ENCODE measurements at regions not wholly inside any gene's neighbourhood (a gene's known extent, or its start where the extent isn't known, plus 50 kb on each side); places are given as distances from the start of the nearest gene placed in this dataset.

DNA sequence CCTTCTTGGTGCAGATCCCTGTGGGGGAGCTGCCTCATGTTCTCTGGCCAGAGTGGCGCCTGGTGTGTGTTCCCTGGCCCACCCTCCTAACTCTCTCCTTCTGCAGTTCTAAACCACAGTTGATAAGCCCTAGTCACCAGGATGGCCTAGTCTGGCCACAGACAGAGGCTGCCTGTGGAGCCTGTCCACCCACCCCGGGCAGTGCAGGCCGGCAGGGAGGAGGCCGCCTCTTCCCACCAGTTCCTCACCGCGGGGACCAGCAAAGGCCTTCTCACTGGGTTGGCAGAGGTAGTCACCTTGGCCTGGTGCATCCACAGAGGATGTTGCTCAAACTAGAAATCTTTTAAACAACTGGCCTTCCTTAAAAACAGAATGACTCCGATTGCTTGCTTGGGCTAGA lies 276.4 kb upstream of the TTC14 start:
- H3K4me3 ChIP-seq (ENCODE audit: low read length): no peak overlapping the region
- DNase-seq (ENCODE audit: low read depth): no peak
- TF ChIP-seq, protein P1, sequence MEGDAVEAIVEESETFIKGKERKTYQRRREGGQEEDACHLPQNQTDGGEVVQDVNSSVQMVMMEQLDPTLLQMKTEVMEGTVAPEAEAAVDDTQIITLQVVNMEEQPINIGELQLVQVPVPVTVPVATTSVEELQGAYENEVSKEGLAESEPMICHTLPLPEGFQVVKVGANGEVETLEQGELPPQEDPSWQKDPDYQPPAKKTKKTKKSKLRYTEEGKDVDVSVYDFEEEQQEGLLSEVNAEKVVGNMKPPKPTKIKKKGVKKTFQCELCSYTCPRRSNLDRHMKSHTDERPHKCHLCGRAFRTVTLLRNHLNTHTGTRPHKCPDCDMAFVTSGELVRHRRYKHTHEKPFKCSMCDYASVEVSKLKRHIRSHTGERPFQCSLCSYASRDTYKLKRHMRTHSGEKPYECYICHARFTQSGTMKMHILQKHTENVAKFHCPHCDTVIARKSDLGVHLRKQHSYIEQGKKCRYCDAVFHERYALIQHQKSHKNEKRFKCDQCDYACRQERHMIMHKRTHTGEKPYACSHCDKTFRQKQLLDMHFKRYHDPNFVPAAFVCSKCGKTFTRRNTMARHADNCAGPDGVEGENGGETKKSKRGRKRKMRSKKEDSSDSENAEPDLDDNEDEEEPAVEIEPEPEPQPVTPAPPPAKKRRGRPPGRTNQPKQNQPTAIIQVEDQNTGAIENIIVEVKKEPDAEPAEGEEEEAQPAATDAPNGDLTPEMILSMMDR (conservative IDR thresholded peaks at IDR 0.05; ENCODE audit: low read depth, low read length): no peak

DNA sequence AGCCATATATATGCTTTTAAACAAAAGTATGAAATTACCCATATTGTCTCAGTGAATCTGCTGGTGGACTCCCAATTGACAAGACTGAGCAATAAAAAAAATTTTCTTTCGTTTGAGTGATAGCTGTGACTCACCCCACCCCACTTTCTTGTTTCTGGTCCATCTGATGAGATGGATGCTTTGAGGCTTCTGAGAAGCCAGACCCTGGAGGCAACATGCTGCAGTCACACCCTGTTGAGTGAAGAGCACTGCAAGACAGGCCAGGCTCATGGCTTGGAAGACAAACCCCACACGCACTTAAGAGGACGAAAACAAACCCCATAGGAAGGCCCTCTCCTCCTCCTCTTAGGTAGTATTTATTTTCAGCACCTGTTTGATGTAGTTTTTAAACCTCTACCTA lies 276.0 kb upstream of the TTC14 start:
- no peak overlapping the region for H3K4me3 ChIP-seq (ENCODE audit: low read length)
- DNase-seq (ENCODE audit: low read depth): no peak
- TF ChIP-seq, protein P1 (conservative IDR thresholded peaks at IDR 0.05; ENCODE audit: low read depth, low read length): no peak

DNA sequence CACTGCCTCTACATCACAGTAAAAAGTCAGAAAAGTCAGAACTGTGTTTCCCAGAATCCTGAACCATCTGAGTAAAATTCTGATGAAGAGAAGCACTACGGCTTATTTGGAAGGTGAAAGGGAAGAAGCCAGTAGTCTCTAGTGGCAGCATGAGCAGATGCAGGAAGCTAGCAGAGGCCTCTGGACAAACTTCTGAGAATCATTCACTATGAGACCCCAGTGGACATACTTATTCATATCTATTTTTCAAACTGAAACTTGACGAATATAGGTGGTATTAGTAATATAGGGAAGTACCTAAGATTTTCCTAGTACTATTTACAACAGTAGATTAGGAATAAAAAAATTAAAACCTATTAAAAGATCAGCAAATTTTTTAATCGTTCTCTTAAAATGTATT lies 272.8 kb upstream of the TTC14 start:
- no peak for DNase-seq (ENCODE audit: low read depth)
- no peak overlapping the region for H3K4me3 ChIP-seq (ENCODE audit: low read length)
- TF ChIP-seq, protein P1 (conservative IDR thresholded peaks at IDR 0.05; ENCODE audit: low read depth, low read length): no peak

DNA sequence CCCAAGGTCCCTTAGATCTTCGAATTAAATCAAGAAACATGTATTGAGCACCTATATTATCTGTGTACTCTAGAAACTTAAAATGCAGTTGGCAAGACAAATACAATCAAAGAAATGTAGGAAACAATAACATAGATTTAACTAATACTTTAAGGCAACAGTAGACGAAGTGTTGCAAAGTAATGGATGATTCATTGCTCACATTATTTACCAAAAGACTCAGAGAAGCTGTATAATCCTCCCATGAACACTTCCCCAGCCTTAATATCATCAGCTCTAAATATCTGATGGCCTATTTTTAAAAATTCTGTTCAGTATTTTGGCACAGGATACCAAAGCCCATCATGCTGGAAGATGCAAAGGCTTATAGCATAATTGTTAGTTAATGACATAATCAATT lies 272.1 kb upstream of the TTC14 start:
- H3K4me3 ChIP-seq (ENCODE audit: low read length): no peak overlapping the region
- TF ChIP-seq, protein P1 (conservative IDR thresholded peaks at IDR 0.05; ENCODE audit: low read depth, low read length): no peak
- no peak for DNase-seq (ENCODE audit: low read depth)

DNA sequence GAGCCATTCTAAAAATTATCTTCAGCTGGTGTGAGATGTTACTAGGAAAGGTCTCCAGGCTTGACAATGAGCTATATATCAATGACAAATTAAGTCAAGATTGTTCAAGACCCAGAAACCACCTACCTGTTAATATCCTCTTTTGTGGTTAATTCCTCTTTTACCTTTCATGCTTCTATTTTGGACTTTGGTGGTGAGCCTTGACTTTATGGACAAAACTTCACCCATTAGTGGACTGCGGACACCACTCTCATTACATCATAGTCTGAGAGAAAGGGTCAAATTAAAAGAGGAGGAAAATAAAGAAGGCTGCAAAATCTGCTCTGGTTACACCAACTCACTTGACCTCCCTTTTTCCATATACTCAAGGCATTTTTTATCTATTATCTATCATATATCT lies 271.5 kb upstream of the TTC14 start:
- no peak for DNase-seq (ENCODE audit: low read depth)
- TF ChIP-seq, protein P1 (conservative IDR thresholded peaks at IDR 0.05; ENCODE audit: low read depth, low read length): no peak
- H3K4me3 ChIP-seq (ENCODE audit: low read length): no peak overlapping the region

DNA sequence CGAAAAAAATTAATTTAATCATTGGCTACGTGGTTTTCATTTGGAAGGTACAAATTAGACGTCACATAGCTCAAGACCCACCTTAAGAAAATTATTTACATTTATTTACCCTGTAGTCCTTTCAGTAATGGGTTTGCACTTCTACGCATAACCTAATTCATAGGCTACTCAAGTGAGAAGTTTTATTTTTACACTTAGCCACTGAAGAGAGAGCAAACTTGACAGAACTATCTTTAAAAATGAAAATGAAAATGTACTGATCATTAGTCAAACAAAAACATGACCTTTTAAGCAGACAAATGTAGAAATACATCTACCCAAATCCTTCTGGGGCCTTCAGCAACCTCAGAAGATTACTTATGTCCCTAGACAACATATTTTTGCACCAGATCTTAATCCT lies 269.4 kb upstream of the TTC14 start:
- no peak overlapping the region for H3K4me3 ChIP-seq (ENCODE audit: low read length)
- no peak for DNase-seq (ENCODE audit: low read depth)
- TF ChIP-seq, protein P1 (conservative IDR thresholded peaks at IDR 0.05; ENCODE audit: low read depth, low read length): no peak

DNA sequence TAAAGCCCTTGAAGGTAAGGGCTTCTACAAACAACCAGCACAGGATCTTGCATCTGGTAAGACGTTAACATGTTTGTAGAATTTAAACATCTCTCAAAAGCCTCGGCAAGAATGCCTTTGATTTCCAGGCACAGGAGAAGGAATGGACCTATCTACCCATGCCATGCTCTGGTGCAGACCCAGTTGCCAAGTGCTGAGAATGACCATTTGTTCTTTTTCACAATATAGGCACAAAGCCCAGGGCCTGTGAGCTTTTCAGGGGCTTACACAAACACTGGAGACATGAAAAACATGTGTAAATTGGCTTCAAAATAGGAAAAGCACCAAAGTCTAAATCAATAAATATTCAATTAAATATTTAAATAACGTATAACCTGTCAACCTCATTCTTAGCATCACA lies 266.9 kb upstream of the TTC14 start:
- no peak for DNase-seq (ENCODE audit: low read depth)
- TF ChIP-seq, protein P1 (conservative IDR thresholded peaks at IDR 0.05; ENCODE audit: low read depth, low read length): no peak
- no peak overlapping the region for H3K4me3 ChIP-seq (ENCODE audit: low read length)

Data from retinal pigment epithelial cell (primary cell).